ENCODE measurements at regions not wholly inside any gene's neighbourhood (a gene's known extent, or its start where the extent isn't known, plus 50 kb on each side); places are given as distances from the start of the nearest gene placed in this dataset.

- DNase-seq (ENCODE audit: low read depth): no peak
Measured at GRCh38 chr1:59092126-59092525, 204.8 kb upstream of the FGGY start.

DNA sequence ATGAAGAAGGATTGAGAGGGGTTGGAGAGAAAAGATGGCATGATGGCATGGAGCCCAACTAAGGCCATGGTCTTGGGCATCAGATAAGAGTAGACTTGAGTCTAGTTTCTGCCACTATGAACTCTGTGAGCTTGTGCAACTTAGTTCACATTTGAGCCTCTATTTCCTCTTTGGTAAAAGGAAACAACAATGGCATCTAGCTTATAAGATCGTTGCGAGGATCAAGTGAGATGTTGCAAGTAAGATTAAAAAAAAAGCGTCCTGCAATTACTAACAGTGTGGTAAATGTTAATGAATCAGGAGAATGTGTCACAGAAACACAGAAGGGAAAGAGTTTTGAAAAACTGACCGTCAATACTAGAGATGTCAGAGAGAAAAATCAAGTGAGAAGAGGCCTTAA, 202.9 kb upstream of the FGGY start:
- DNase-seq (ENCODE audit: low read depth): no peak

- DNase-seq (ENCODE audit: low read depth): no peak
Measured at GRCh38 chr1:59096501-59096900, 200.4 kb upstream of the FGGY start.

DNA sequence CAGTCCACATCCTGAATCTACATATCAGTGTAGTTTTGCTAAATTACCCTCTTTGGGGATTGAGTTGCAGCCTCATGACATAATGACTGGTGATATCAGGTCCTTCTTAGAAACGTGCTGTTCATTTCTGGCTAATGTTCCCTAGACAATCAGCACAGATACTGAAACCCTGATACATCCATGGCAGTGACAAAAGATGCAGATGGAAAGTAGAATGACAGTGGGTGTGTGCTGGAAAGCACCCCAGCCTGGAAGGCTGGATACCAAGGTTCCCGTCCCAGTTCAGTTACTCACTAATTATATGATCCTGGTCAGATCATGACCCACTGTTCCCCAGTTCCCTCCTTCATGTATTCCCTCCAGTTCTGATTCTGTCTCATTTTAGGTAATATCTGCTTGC, 198.2 kb upstream of the FGGY start:
- no peak for DNase-seq (ENCODE audit: low read depth)

DNA sequence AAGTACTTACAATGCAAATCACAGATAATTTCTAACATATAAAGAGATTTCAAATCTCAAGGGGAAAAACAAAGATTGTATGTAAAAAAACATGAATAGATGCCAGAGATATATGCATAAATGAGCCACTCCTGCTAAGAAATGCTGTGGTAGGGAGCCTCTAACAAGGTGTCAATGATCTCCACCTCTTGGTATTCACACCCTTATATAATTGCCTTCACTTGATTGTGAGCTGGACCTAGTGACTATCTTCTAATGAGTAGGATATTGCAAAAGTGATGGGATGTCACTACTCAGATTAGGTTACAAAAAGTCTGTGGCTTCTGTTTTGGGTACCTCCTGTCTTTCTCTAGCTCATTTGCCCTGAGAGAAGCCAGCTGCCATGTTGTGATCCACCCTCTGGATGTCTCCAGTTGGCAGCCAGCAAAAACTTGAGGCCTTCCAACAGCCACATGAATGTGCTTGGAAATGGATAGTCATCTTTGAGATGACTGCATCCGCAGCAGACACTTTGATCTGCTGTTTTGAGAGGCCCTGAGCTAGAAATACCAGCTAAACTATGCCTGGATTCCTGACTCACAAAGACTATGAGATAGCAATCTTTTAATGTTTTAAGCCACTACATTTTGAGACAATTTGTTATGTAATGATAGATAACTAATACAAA, 196.1 kb upstream of the FGGY start:
- no peak for DNase-seq (ENCODE audit: low read depth)

DNA sequence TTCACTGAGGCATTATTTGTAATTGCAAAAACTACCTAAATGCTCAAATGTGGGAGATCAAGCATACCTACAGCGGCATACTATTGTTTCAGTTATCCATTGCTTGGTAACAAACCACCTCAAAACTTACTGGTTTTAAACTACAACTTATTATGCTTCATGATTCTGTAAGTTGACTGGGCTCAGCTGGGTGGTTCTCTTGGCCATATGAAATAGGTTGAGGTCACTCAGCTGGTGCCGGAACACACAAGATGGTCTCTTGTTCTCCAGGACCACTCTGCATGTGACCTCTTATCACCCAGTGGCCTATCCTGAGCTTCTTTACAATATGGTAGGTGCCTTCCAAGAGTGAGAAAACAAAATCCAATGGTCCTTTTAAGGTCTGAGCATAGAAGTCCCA, 195.4 kb upstream of the FGGY start:
- DNase-seq (ENCODE audit: low read depth): no peak

DNA sequence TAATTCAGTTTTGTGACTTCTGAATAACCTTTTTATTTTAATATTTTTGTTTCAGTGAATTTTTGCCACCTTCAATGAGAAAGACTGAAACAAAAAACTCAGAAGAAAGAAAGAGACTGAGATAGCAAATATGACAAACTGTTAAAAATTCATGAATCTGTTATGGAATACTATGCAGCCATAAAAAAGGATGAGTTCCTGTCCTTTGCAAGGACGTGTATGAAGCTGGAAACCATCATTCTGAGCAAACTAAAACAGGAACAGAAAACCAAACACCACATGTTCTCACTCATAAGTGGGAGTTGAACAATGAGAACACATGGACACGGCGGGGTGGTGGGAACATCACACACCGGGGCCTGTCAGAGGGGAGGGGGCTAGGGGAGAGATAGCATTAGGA, 193.4 kb upstream of the FGGY start:
- no peak for DNase-seq (ENCODE audit: low read depth)

DNA sequence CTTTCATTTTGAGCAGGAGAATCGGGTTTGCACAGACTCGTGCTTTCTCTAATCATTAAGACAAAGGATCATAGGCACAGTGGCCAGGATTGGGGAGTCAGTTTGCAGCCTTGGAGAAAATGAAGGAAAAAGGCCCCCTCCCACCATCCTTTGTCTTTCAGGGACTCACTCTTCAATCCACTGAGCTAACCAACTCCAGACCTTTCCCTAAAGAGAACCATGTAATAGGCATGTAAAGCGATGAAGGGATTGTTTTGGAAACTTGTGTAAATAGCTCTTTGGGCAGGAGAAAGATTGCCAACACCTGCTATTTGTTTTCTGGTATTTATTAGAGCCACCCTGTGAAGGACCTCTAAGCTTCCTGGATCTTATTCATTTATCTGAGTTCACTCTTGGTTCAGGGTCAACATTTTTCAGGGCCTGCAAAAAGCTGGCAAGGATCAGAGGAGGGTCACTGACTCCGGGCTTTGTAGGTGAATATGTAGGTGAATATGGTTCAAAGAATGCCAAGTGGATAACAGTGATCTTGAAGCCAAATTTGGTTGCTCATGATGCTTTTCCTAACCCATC, 192.6 kb upstream of the FGGY start:
- no peak for DNase-seq (ENCODE audit: low read depth)

GRCh38 chr1:59105548-59106507, 191.1 kb upstream of the FGGY start:
- no peak for DNase-seq (ENCODE audit: low read depth)

GRCh38 chr1:59107516-59107915, 189.4 kb upstream of the FGGY start:
- DNase-seq (ENCODE audit: low read depth): no peak

GRCh38 chr1:59107916-59108315, 189.0 kb upstream of the FGGY start:
- no peak for DNase-seq (ENCODE audit: low read depth)

GRCh38 chr1:59108481-59109317, 188.2 kb upstream of the FGGY start:
- DNase-seq (ENCODE audit: low read depth): no peak

- no peak for DNase-seq (ENCODE audit: low read depth)
Measured at GRCh38 chr1:59110271-59110670, 186.6 kb upstream of the FGGY start.

GRCh38 chr1:59113876-59114457, 182.9 kb upstream of the FGGY start:
- DNase-seq (ENCODE audit: low read depth): no peak

DNA sequence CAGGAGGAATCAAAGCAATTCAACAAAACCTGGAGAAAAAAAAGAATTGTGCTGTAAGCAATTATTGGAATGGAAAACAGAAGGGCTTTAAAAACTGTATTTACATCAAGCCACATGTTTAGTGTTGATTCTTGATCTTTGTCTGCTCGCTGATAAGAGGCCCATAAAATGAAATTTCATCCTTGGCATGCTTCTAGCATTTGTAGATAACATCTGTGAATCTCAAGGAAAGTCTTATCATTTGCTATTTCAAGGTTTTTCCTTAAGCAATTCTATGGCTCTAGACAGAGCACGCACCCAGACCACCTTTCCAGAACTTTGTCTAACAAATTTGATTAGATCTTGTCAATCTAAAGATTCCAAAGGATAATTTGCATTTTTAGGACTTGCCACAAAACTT, 181.0 kb upstream of the FGGY start:
- no peak for DNase-seq (ENCODE audit: low read depth)

- DNase-seq (ENCODE audit: low read depth): no peak
Measured at GRCh38 chr1:59116920-59117542, 179.9 kb upstream of the FGGY start.

DNA sequence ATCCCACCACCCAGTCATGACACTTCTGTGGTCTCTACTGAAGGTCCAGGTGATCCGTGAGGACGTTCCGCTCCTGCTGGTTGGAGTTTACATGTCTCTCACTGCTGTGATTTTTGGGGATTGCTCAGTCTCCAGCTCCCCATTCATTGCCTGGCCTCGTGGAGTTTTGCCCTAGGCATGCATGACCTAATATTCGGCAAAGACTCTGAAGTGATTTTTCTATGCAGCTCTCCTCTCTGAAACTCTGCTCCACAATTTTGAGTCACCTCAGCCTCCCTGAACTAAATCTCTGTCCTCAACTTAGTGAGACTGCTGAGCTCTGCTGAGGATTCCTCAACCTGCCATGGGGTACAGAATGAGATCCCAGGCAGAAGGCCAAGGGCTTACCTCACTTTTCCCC, 174.4 kb upstream of the FGGY start:
- DNase-seq (ENCODE audit: low read depth): no peak

- no peak for DNase-seq (ENCODE audit: low read depth)
Measured at GRCh38 chr1:59123081-59123681, 173.7 kb upstream of the FGGY start.

GRCh38 chr1:59124166-59124565, 172.7 kb upstream of the FGGY start:
- DNase-seq (ENCODE audit: low read depth): no peak

GRCh38 chr1:59125154-59125553, 171.7 kb upstream of the FGGY start:
- no peak for DNase-seq (ENCODE audit: low read depth)

All from stimulated activated CD8-positive, alpha-beta memory T cell treated with anti-CD3 and anti-CD28 coated beads, Interleukin-7, amount 100 ng/mL, for 24 hours (primary cell).